Smooth muscle cell (in vitro differentiated cells): ENCODE measurements at regions not wholly inside any gene's neighbourhood (a gene's known extent, or its start where the extent isn't known, plus 50 kb on each side); places are given as distances from the start of the nearest gene placed in this dataset.

Source experiments
- DNase-seq: peaks from one replicate; lab custom pipeline; 2025; ENCODE audit not compliant: unreplicated experiment; lab: John Stamatoyannopoulos, UW
- H2AFZ ChIP-seq: fragments of 200-600 bp; sonication (generic); 2 replicates; pipeline ENCODE4 v1.6.0; 2016; ENCODE audit warnings: antibody characterized with exemption, low read depth, mild to moderate bottlenecking
- H3F3A ChIP-seq: fragments of 200-600 bp; sonication (generic); 2 replicates; pipeline ENCODE4 v1.6.0; 2017; ENCODE audit warnings: antibody characterized with exemption, low read depth
- H3K27ac ChIP-seq: fragments of 200-600 bp; sonication (generic); 2 replicates; pipeline ENCODE4 v1.5.1; 2016; ENCODE audit warnings: low read depth, mild to moderate bottlenecking
- H3K27me3 ChIP-seq: fragments of 200-600 bp; sonication (generic); 2 replicates; pipeline ENCODE4 v1.6.1; 2016; ENCODE audit warnings: low read depth, mild to moderate bottlenecking
- H3K36me3 ChIP-seq: fragments of 200-600 bp; sonication (generic); 2 replicates; pipeline ENCODE4 v1.5.1; 2016; ENCODE audit warnings: low read depth
- H3K4me1 ChIP-seq: fragments of 200-600 bp; sonication (generic); 2 replicates; pipeline ENCODE4 v1.5.1; 2016; ENCODE audit warnings: low read depth
- H3K4me2 ChIP-seq: fragments of 200-600 bp; sonication (generic); 2 replicates; pipeline ENCODE4 v1.6.0; 2016; ENCODE audit warnings: mild to moderate bottlenecking
- H3K4me3 ChIP-seq: fragments of 200-600 bp; sonication (generic); 2 replicates; pipeline ENCODE4 v1.5.1; 2016; ENCODE audit warnings: mild to moderate bottlenecking
- H3K79me2 ChIP-seq: fragments of 200-600 bp; sonication (generic); 2 replicates; pipeline ENCODE4 v1.6.0; 2016; ENCODE audit warnings: low read depth, mild to moderate bottlenecking
- H3K9ac ChIP-seq: fragments of 200-600 bp; sonication (generic); 2 replicates; pipeline ENCODE4 v1.6.0; 2016; ENCODE audit warnings: low read depth
- H3K9me3 ChIP-seq: fragments of 200-600 bp; sonication (generic); replicated peaks from 2 replicates; pipeline ENCODE4 v1.5.1; 2016; ENCODE audit warnings: low read depth
- H4K20me1 ChIP-seq: fragments of 200-600 bp; sonication (generic); 2 replicates; pipeline ENCODE4 v1.6.0; 2016; ENCODE audit warnings: low read depth
- CTCF ChIP-seq: fragments of 200-600 bp; sonication (generic); IDR thresholded peaks from 2 replicates; pipeline ENCODE4 v1.5.1; 2017; ENCODE audit warnings: borderline replicate concordance, mild to moderate bottlenecking, antibody characterized with exemption; ENCODE audit not compliant: insufficient read depth, poor library complexity, severe bottlenecking
- WGBS: methylation state at CpG from one replicate; pipeline ENCODE4 v1.1.7; 2016; ENCODE audit warnings: low lambda C conversion rate; 5-methylcytosine and 5-hydroxymethylcytosine counted together

- no peaks in the 10 kb centered on the region for H3K79me2 ChIP-seq
- DNase-seq, result no peak
- no peaks in the 10 kb centered on the region for H4K20me1 ChIP-seq
- H3K9ac ChIP-seq, result no peak overlapping the region
- H3K4me3 ChIP-seq, result no peak overlapping the region
- H3K27ac ChIP-seq, result no peak overlapping the region
- no peak for TF ChIP-seq CTCF
- no peaks in the 10 kb centered on the region for H3K9me3 ChIP-seq
- H3K36me3 ChIP-seq, result no peaks in the 10 kb centered on the region
- no peaks in the 10 kb centered on the region for H3K27me3 ChIP-seq
- peaks cover 8% of the 10 kb centered on the region for H3K4me1 ChIP-seq
- no peak overlapping the region for H2AFZ ChIP-seq
- 96% methylated on average over 3 of the region's 3 CpGs for WGBS
- H3K4me2 ChIP-seq, result no peak overlapping the region
- H3F3A ChIP-seq, result no peaks in the 10 kb centered on the region
Measured at GRCh38 chr1:30508175-30508448, 215.3 kb downstream of the MATN1 start.

GRCh38 chr1:30507401-30508174, 215.8 kb downstream of the MATN1 start:
- WGBS, result 91% methylated on average over 11 of the region's 11 CpGs
- Histone ChIP-seq H3K9me3 (no peaks in the 10 kb centered on the region), H2AFZ (no peak overlapping the region), H3K27ac (no peak overlapping the region), H3K9ac (no peak overlapping the region), H3K27me3 (no peaks in the 10 kb centered on the region), H3K4me2 (no peak overlapping the region), H3K79me2 (no peaks in the 10 kb centered on the region), H3F3A (no peaks in the 10 kb centered on the region), H4K20me1 (no peaks in the 10 kb centered on the region), H3K36me3 (no peaks in the 10 kb centered on the region), H3K4me3 (no peak overlapping the region), H3K4me1 (peaks cover 6% of the 10 kb centered on the region)
- no peak for TF ChIP-seq CTCF
- no peak for DNase-seq

DNA sequence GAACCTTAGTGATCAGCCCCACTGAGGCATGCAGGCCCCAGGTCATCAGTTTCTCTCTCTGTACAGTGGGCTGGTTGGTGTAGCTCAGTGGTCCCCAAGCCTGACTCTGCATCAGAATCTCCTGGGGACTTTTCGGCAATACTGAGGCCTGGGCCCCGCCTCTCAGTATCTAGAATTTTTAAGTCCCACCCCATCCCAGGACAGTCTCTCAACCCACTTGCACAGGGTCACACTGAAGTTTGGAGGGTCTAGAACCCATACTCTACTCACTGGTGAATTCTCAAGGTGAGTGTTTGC, 216.4 kb downstream of the MATN1 start:
- no peak for TF ChIP-seq CTCF
- H3K4me1 ChIP-seq, result no peaks in the 10 kb centered on the region
- H3K9me3 ChIP-seq, result no peaks in the 10 kb centered on the region
- no peaks in the 10 kb centered on the region for H3F3A ChIP-seq
- H3K27me3 ChIP-seq, result no peaks in the 10 kb centered on the region
- no peaks in the 10 kb centered on the region for H3K36me3 ChIP-seq
- no peak overlapping the region for H3K9ac ChIP-seq
- WGBS, result 89% methylated on average over 2 of the region's 2 CpGs
- no peak overlapping the region for H2AFZ ChIP-seq
- H3K4me2 ChIP-seq, result no peak overlapping the region
- H3K79me2 ChIP-seq, result no peaks in the 10 kb centered on the region
- H3K27ac ChIP-seq, result no peak overlapping the region
- no peak for DNase-seq
- H3K4me3 ChIP-seq, result no peak overlapping the region
- no peaks in the 10 kb centered on the region for H4K20me1 ChIP-seq

GRCh38 chr1:30506291-30507015, 216.9 kb downstream of the MATN1 start:
- Histone ChIP-seq H3F3A (no peaks in the 10 kb centered on the region), H3K27ac (no peak overlapping the region), H4K20me1 (no peaks in the 10 kb centered on the region), H3K4me3 (no peak overlapping the region), H3K9me3 (no peaks in the 10 kb centered on the region), H2AFZ (no peak overlapping the region), H3K4me1 (no peaks in the 10 kb centered on the region), H3K9ac (no peak overlapping the region), H3K27me3 (no peaks in the 10 kb centered on the region), H3K4me2 (no peak overlapping the region), H3K36me3 (no peaks in the 10 kb centered on the region), H3K79me2 (no peaks in the 10 kb centered on the region)
- no peak for DNase-seq
- no peak for TF ChIP-seq CTCF
- 81% methylated on average over 10 of the region's 10 CpGs for WGBS
